Mucosa of stomach (tissue), 1 donor: ENCODE measurements at regions not wholly inside any gene's neighbourhood (a gene's known extent, or its start where the extent isn't known, plus 50 kb on each side); places are given as distances from the start of the nearest gene placed in this dataset.
"Not testable (repeated sequence)": the region's sequence is repeated elsewhere in the genome, so short reads cannot be mapped to it uniquely, and the experiment has no call there.

Experiments
- H3K27me3 ChIP-seq: one replicate; pipeline ENCODE4 v1.7.0; 2013; ENCODE audit warnings: mild to moderate bottlenecking, low read length; ENCODE audit not compliant: control insufficient read depth, insufficient read depth
- H3K36me3 ChIP-seq: one replicate; pipeline ENCODE4 v1.7.0; 2013; ENCODE audit warnings: low read length; ENCODE audit not compliant: control insufficient read depth, insufficient read depth
- H3K4me1 ChIP-seq: one replicate; pipeline ENCODE4 v1.7.0; 2013; ENCODE audit warnings: mild to moderate bottlenecking, low read length; ENCODE audit not compliant: control insufficient read depth, insufficient read depth
- H3K4me3 ChIP-seq: one replicate; pipeline ENCODE4 v1.7.0; 2013; ENCODE audit warnings: low read length
- H3K9ac ChIP-seq: one replicate; pipeline ENCODE4 v1.7.0; 2013; ENCODE audit warnings: mild to moderate bottlenecking, low read length, moderate library complexity
- H3K9me3 ChIP-seq: one replicate; pipeline ENCODE4 v1.7.0; 2013; ENCODE audit warnings: mild to moderate bottlenecking, low read length, moderate library complexity; ENCODE audit not compliant: control insufficient read depth
- donor health status: Pancreatic carcinoma.

- H3K36me3 ChIP-seq, H3K9me3 ChIP-seq, H3K9ac ChIP-seq, H3K4me1 ChIP-seq, H3K4me3 ChIP-seq, H3K27me3 ChIP-seq: not testable (repeated sequence)
Observed at GRCh38 chr3:178209116-178209515, 327.1 kb upstream of the KCNMB2 start.

GRCh38 chr3:178209618-178210017 is 326.6 kb upstream of the KCNMB2 start:
- H3K4me1 ChIP-seq, H3K27me3 ChIP-seq, H3K9me3 ChIP-seq, H3K9ac ChIP-seq, H3K36me3 ChIP-seq, H3K4me3 ChIP-seq: not testable (repeated sequence)

GRCh38 chr3:178211086-178211485 is 325.1 kb upstream of the KCNMB2 start:
- not testable (repeated sequence) for H3K36me3 ChIP-seq, H3K27me3 ChIP-seq, H3K4me3 ChIP-seq

GRCh38 chr3:178217479-178217878 is 318.8 kb upstream of the KCNMB2 start:
- Histone ChIP-seq H3K36me3 (no peaks in the 10 kb centered on the region), H3K27me3 (no peaks in the 10 kb centered on the region), H3K9me3 (no peaks in the 10 kb centered on the region), H3K9ac (no peak overlapping the region), H3K4me3 (no peak overlapping the region), H3K4me1 (no peaks in the 10 kb centered on the region)

More at GRCh38 chr3:178211086-178211485, 325.1 kb upstream of the KCNMB2 start:
- H3K9ac ChIP-seq, H3K9me3 ChIP-seq, H3K4me1 ChIP-seq: not testable (repeated sequence)

- H3K9ac ChIP-seq: no peak overlapping the region
- H3K27me3 ChIP-seq: no peaks in the 10 kb centered on the region
- no peaks in the 10 kb centered on the region for H3K9me3 ChIP-seq
- no peaks in the 10 kb centered on the region for H3K4me1 ChIP-seq
- no peaks in the 10 kb centered on the region for H3K36me3 ChIP-seq
- H3K4me3 ChIP-seq: no peak overlapping the region
Observed at GRCh38 chr3:178218231-178218630, 318.0 kb upstream of the KCNMB2 start.

GRCh38 chr3:178219661-178220060 is 316.6 kb upstream of the KCNMB2 start:
- H3K36me3 ChIP-seq, H3K4me1 ChIP-seq, H3K27me3 ChIP-seq, H3K4me3 ChIP-seq, H3K9me3 ChIP-seq, H3K9ac ChIP-seq: not testable (repeated sequence)

GRCh38 chr3:178223876-178224275 is 312.4 kb upstream of the KCNMB2 start:
- no peaks in the 10 kb centered on the region for H3K9me3 ChIP-seq
- no peaks in the 10 kb centered on the region for H3K27me3 ChIP-seq
- H3K4me1 ChIP-seq: no peaks in the 10 kb centered on the region
- H3K9ac ChIP-seq: no peak overlapping the region
- H3K4me3 ChIP-seq: no peak overlapping the region
- no peaks in the 10 kb centered on the region for H3K36me3 ChIP-seq

GRCh38 chr3:178226094-178226493 is 310.1 kb upstream of the KCNMB2 start:
- H3K9me3 ChIP-seq: no peaks in the 10 kb centered on the region
- H3K36me3 ChIP-seq: no peaks in the 10 kb centered on the region
- H3K27me3 ChIP-seq: no peaks in the 10 kb centered on the region
- no peaks in the 10 kb centered on the region for H3K4me1 ChIP-seq
- H3K9ac ChIP-seq: no peak overlapping the region
- no peak overlapping the region for H3K4me3 ChIP-seq

GRCh38 chr3:178231645-178232044 is 304.6 kb upstream of the KCNMB2 start:
- no peaks in the 10 kb centered on the region for H3K27me3 ChIP-seq
- no peak overlapping the region for H3K9ac ChIP-seq
- H3K4me3 ChIP-seq: no peak overlapping the region
- no peaks in the 10 kb centered on the region for H3K4me1 ChIP-seq
- no peaks in the 10 kb centered on the region for H3K36me3 ChIP-seq
- no peaks in the 10 kb centered on the region for H3K9me3 ChIP-seq

- H3K9ac ChIP-seq: no peak overlapping the region
- no peaks in the 10 kb centered on the region for H3K4me1 ChIP-seq
- H3K9me3 ChIP-seq: no peaks in the 10 kb centered on the region
- no peaks in the 10 kb centered on the region for H3K36me3 ChIP-seq
- no peaks in the 10 kb centered on the region for H3K27me3 ChIP-seq
- no peak overlapping the region for H3K4me3 ChIP-seq
Observed at GRCh38 chr3:178233371-178234071, 302.7 kb upstream of the KCNMB2 start.

GRCh38 chr3:178236555-178237277 is 299.5 kb upstream of the KCNMB2 start:
- no peaks in the 10 kb centered on the region for H3K9me3 ChIP-seq
- H3K36me3 ChIP-seq: no peaks in the 10 kb centered on the region
- no peak overlapping the region for H3K9ac ChIP-seq
- no peak overlapping the region for H3K4me3 ChIP-seq
- no peaks in the 10 kb centered on the region for H3K27me3 ChIP-seq
- H3K4me1 ChIP-seq: no peaks in the 10 kb centered on the region

GRCh38 chr3:178238179-178238578 is 298.1 kb upstream of the KCNMB2 start:
- Histone ChIP-seq H3K9me3 (no peaks in the 10 kb centered on the region), H3K27me3 (no peaks in the 10 kb centered on the region), H3K36me3 (no peaks in the 10 kb centered on the region), H3K4me1 (no peaks in the 10 kb centered on the region), H3K9ac (no peak overlapping the region), H3K4me3 (no peak overlapping the region)
